ENCODE measurements at regions not wholly inside any gene's neighbourhood (a gene's known extent, or its start where the extent isn't known, plus 50 kb on each side); places are given as distances from the start of the nearest gene placed in this dataset.

DNA sequence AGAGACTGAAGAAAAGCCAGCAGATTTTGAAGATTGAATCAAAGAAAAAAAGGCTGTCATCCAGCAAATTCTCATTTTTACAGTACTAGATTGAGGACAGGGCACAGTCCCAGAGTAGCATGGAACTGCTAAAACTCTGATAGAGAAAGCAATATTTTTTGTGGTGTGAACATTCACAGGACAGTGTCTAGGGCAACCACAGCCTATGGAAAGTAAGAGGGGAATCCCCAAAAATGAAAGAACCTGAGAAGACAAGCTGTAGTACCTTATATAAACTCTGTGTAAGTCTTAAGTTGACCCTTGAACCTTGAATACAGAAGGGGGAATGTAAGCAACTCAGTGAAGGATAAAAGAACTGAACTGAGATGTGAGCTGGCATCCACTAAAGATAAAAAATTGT, 540.3 kb downstream of the HINT1 start (continued):
- no peak for TF ChIP-seq REST (IDR thresholded peaks at IDR 0.05; ENCODE audit: unreplicated experiment)
- no peak for TF ChIP-seq POLR2AphosphoS5 (IDR thresholded peaks at IDR 0.05; ENCODE audit: low read depth)
- no peak for TF ChIP-seq CREB1 (CRISPR knock-in tag; IDR thresholded peaks at IDR 0.05; ENCODE audit: low read depth)
- no peak for TF ChIP-seq NANOG (IDR thresholded peaks at IDR 0.05; ENCODE audit: borderline replicate concordance)

DNA sequence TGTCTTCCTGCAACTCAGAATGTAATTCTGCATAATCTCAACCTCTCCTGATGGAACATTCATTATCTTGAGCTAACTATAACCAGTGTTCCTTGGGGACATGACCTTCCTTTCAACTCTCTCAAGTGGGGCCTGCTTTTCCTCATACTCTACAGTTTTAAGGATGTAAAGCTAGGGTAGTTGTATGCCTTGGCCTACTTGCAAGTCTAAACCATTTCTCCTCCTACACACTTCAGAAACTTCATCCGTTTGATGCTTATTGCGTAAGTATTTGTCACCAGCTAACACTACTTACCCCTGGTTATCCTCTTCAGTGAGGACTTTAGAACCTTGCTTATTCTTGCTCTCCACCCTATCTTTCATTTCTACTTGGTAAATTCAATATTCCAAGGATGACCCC, 548.9 kb downstream of the HINT1 start:
- ATAC-seq = no peak
- TF ChIP-seq POLR2AphosphoS5 (IDR thresholded peaks at IDR 0.05; ENCODE audit: low read depth) (no peak), REST (IDR thresholded peaks at IDR 0.05; ENCODE audit: unreplicated experiment) (no peak)
- no peaks in the 10 kb centered on the region for H3K79me2 ChIP-seq (replicated peaks; ENCODE audit: insufficient read depth)
- no peak overlapping the region for H3K27ac ChIP-seq (ENCODE audit: low read depth)
- no peak overlapping the region for H3K4me3 ChIP-seq
- 0 out of 2 replicates have a peak, but pooled peaks cover 7% of the 10 kb centered on the region for H3K9me2 ChIP-seq (ENCODE audit: insufficient read depth)
- no peaks in the 10 kb centered on the region for H3F3A ChIP-seq (replicated peaks; ENCODE audit: low read depth)
- Mint-ChIP-seq H3K36me3 (ENCODE audit: low read depth) (no peaks in the 10 kb centered on the region), H3K4me1 (no peaks in the 10 kb centered on the region), H3K27ac (no peak overlapping the region), H3K9me3 (peaks cover 11% of the 10 kb centered on the region; the same call in 2 of the 3 replicates), H3K4me3 (no peak overlapping the region), H3K27me3 (ENCODE audit: insufficient read depth, low read depth, poor library complexity) (no peaks in the 10 kb centered on the region)
- no peak overlapping the region for H3K4me2 ChIP-seq
- H3K27me3 ChIP-seq (ENCODE audit: insufficient read depth) = no peaks in the 10 kb centered on the region
- no peaks in the 10 kb centered on the region for H3K4me1 ChIP-seq (ENCODE audit: insufficient read depth)
- no peak for DNase-seq (ENCODE audit: low spot score)
- H2AFZ ChIP-seq = no peak overlapping the region
- no peaks in the 10 kb centered on the region for H3K36me3 ChIP-seq (ENCODE audit: insufficient read depth)
- no peaks in the 10 kb centered on the region for H4K20me1 ChIP-seq (replicated peaks; ENCODE audit: insufficient read depth)

GRCh38 chr5:130605234-130605633, 559.8 kb downstream of the HINT1 start:
- H3K27me3 Mint-ChIP-seq (ENCODE audit: insufficient read depth, low read depth, poor library complexity) = no peaks in the 10 kb centered on the region
- no peaks in the 10 kb centered on the region for H3K9me2 ChIP-seq (ENCODE audit: insufficient read depth)
- ATAC-seq (no peak), DNase-seq (ENCODE audit: low spot score) (no peak)
- no peaks in the 10 kb centered on the region for H4K20me1 ChIP-seq (replicated peaks; ENCODE audit: insufficient read depth)
- H3K36me3 Mint-ChIP-seq (ENCODE audit: low read depth) = no peaks in the 10 kb centered on the region
- H3K79me2 ChIP-seq (replicated peaks; ENCODE audit: insufficient read depth) = no peaks in the 10 kb centered on the region
- H3K27me3 ChIP-seq (ENCODE audit: insufficient read depth) = no peaks in the 10 kb centered on the region
- H3K4me2 ChIP-seq = no peak overlapping the region
- peak overlapping the region; percentile 68; the same call in 1 of the 2 replicates for H3K27ac Mint-ChIP-seq
- H2AFZ ChIP-seq = no peak overlapping the region
- no peaks in the 10 kb centered on the region for H3F3A ChIP-seq (replicated peaks; ENCODE audit: low read depth)
- H3K4me1 Mint-ChIP-seq = no peaks in the 10 kb centered on the region; the same call in 2 of the 3 replicates
- H3K36me3 ChIP-seq (ENCODE audit: insufficient read depth) = no peaks in the 10 kb centered on the region
- H3K4me3 Mint-ChIP-seq = no peak overlapping the region
- H3K27ac ChIP-seq (ENCODE audit: low read depth) = no peak overlapping the region
- H3K9me3 Mint-ChIP-seq = no peaks in the 10 kb centered on the region; the same call in 1 of the 3 replicates
- no peaks in the 10 kb centered on the region for H3K4me1 ChIP-seq (ENCODE audit: insufficient read depth)
- H3K4me3 ChIP-seq = no peak overlapping the region
- TF ChIP-seq POLR2AphosphoS5 (IDR thresholded peaks at IDR 0.05; ENCODE audit: low read depth) (no peak), STAT1 (IDR thresholded peaks at IDR 0.05; ENCODE audit: unreplicated experiment) (no peak)
- TF ChIP-seq, protein P1, sequence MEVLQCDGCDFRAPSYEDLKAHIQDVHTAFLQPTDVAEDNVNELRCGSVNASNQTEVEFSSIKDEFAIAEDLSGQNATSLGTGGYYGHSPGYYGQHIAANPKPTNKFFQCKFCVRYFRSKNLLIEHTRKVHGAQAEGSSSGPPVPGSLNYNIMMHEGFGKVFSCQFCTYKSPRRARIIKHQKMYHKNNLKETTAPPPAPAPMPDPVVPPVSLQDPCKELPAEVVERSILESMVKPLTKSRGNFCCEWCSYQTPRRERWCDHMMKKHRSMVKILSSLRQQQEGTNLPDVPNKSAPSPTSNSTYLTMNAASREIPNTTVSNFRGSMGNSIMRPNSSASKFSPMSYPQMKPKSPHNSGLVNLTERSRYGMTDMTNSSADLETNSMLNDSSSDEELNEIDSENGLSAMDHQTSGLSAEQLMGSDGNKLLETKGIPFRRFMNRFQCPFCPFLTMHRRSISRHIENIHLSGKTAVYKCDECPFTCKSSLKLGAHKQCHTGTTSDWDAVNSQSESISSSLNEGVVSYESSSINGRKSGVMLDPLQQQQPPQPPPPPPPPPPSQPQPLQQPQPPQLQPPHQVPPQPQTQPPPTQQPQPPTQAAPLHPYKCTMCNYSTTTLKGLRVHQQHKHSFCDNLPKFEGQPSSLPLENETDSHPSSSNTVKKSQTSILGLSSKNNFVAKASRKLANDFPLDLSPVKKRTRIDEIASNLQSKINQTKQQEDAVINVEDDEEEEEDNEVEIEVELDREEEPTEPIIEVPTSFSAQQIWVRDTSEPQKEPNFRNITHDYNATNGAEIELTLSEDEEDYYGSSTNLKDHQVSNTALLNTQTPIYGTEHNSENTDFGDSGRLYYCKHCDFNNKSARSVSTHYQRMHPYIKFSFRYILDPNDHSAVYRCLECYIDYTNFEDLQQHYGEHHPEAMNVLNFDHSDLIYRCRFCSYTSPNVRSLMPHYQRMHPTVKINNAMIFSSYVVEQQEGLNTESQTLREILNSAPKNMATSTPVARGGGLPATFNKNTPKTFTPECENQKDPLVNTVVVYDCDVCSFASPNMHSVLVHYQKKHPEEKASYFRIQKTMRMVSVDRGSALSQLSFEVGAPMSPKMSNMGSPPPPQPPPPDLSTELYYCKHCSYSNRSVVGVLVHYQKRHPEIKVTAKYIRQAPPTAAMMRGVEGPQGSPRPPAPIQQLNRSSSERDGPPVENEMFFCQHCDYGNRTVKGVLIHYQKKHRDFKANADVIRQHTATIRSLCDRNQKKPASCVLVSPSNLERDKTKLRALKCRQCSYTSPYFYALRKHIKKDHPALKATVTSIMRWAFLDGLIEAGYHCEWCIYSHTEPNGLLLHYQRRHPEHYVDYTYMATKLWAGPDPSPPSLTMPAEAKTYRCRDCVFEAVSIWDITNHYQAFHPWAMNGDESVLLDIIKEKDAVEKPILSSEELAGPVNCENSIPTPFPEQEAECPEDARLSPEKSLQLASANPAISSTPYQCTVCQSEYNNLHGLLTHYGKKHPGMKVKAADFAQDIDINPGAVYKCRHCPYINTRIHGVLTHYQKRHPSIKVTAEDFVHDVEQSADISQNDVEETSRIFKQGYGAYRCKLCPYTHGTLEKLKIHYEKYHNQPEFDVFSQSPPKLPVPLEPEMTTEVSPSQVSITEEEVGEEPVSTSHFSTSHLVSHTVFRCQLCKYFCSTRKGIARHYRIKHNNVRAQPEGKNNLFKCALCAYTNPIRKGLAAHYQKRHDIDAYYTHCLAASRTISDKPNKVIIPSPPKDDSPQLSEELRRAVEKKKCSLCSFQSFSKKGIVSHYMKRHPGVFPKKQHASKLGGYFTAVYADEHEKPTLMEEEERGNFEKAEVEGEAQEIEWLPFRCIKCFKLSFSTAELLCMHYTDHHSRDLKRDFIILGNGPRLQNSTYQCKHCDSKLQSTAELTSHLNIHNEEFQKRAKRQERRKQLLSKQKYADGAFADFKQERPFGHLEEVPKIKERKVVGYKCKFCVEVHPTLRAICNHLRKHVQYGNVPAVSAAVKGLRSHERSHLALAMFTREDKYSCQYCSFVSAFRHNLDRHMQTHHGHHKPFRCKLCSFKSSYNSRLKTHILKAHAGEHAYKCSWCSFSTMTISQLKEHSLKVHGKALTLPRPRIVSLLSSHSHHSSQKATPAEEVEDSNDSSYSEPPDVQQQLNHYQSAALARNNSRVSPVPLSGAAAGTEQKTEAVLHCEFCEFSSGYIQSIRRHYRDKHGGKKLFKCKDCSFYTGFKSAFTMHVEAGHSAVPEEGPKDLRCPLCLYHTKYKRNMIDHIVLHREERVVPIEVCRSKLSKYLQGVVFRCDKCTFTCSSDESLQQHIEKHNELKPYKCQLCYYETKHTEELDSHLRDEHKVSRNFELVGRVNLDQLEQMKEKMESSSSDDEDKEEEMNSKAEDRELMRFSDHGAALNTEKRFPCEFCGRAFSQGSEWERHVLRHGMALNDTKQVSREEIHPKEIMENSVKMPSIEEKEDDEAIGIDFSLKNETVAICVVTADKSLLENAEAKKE (CRISPR knock-in tag; IDR thresholded peaks at IDR 0.05) = no peak

Measured in GM23338 (cell line).